ENCODE measurements at regions not wholly inside any gene's neighbourhood (a gene's known extent, or its start where the extent isn't known, plus 50 kb on each side); places are given as distances from the start of the nearest gene placed in this dataset.

DNA sequence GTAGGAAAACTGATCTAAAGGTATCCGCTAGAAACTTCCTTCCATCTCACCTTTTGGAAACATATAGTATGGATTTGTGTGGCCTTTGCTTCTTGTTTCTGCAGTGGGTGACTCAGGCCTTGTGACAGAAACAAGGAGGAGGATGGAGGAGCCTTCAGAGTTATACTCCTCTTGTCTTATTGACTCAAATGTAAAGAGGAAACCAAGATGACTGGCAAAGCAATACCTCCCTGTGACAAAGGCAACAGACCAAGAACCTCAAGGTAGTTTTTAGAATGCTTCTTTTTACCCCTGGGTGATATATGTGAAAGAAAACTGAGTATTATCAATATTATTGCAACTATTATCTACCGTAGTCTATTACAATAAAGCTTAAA, 123.3 kb upstream of the SLIT3 start:
- WGBS (ENCODE audit: extremely low coverage, insufficient coverage, insufficient read length): no CpG with 5 or more reads among the region's 2 CpGs
- H3K27ac ChIP-seq (ENCODE audit: low read depth, low read length): no peak overlapping the region
- H2BK12ac ChIP-seq (ENCODE audit: low read length): no peak overlapping the region
- no peak overlapping the region for H2BK5ac ChIP-seq (ENCODE audit: low read depth, low read length, poor library complexity)
- H4K91ac ChIP-seq (ENCODE audit: low read depth, low read length): no peak overlapping the region
- no peak overlapping the region for H3K18ac ChIP-seq (ENCODE audit: low read length)
- H3K9me3 ChIP-seq (ENCODE audit: insufficient read depth, low read depth, low read length): peaks cover 2% of the 10 kb centered on the region
- H4K8ac ChIP-seq (ENCODE audit: low read depth, low read length): no peak overlapping the region
- DNase-seq: no peak
- no peak overlapping the region for H3K4ac ChIP-seq (ENCODE audit: low read depth, low read length)
- H3K27me3 ChIP-seq (ENCODE audit: insufficient read depth, low read length): no peaks in the 10 kb centered on the region
- no peaks in the 10 kb centered on the region for H3K79me1 ChIP-seq (ENCODE audit: low read length)
- H3K4me1 ChIP-seq (ENCODE audit: control insufficient read depth in 1 of 2, insufficient read depth in 2 of 2, low read length in 2 of 2): peaks cover 0 to 4% of the 10 kb centered on the region in 2 experiments
- no peak overlapping the region for H3K9ac ChIP-seq (ENCODE audit: low read length)
- H3K14ac ChIP-seq (ENCODE audit: low read length): no peak overlapping the region
- H3K79me2 ChIP-seq (ENCODE audit: control insufficient read depth, insufficient read depth, low read length, poor library complexity): no peaks in the 10 kb centered on the region
- no peak overlapping the region for H2AFZ ChIP-seq (ENCODE audit: insufficient read depth, low read length, poor library complexity)
- no peaks in the 10 kb centered on the region for H3K36me3 ChIP-seq (ENCODE audit: control insufficient read depth in 1 of 2, insufficient read depth in 2 of 2, low read length in 2 of 2)
- H3K4me3 ChIP-seq (ENCODE audit: low read depth, low read length): no peak overlapping the region
- no peak overlapping the region for H4K12ac ChIP-seq (ENCODE audit: low read depth, low read length)
- no peak overlapping the region for H2BK120ac ChIP-seq (ENCODE audit: insufficient read depth, low read length, poor library complexity)
- no peak overlapping the region for H3K4me2 ChIP-seq (ENCODE audit: low read length)
- H2AK5ac ChIP-seq (ENCODE audit: low read length): no peak overlapping the region
- no peak overlapping the region for H3K23ac ChIP-seq (ENCODE audit: low read length)

DNA sequence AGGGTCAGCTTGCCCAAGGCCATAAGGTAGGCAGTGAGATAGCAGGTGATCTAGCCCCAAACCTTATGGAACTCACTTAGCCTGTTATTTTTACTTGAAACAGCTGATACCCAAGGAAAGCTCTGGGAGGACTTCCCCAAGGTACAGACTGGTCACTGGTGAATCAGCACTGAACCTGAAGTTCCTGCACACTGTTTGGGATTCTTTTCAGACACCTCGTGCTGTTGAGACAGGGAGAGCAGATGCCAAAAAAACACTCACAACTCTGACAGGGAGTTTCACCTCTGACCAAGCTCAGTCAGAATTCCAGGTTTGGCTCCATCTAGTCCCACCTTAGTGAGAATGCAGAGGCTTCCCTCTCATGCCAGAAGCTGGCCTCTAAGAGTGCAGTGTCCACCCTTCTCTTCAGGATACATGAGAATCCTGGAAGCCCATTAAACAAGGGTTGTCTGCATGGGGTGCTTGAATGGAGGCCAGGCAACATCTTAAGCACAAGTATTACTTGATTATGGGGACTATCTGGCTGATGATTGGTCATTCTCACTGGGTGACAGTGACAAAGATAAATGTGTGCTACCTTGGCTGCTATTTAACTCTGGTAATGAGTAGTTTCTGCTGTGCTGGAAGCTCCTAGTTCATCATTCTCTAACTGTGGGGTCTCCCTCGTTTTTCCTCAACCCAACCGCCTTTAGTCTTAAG, 122.8 kb upstream of the SLIT3 start:
- H3K4me3 ChIP-seq (ENCODE audit: low read depth, low read length): no peak overlapping the region
- peaks cover 2% of the 10 kb centered on the region for H3K9me3 ChIP-seq (ENCODE audit: insufficient read depth, low read depth, low read length)
- no peak overlapping the region for H2AK5ac ChIP-seq (ENCODE audit: low read length)
- H3K9ac ChIP-seq (ENCODE audit: low read length): no peak overlapping the region
- no peak overlapping the region for H3K27ac ChIP-seq (ENCODE audit: low read depth, low read length)
- no peak overlapping the region for H3K14ac ChIP-seq (ENCODE audit: low read length)
- H3K4ac ChIP-seq (ENCODE audit: low read depth, low read length): no peak overlapping the region
- H4K8ac ChIP-seq (ENCODE audit: low read depth, low read length): no peak overlapping the region
- H3K79me1 ChIP-seq (ENCODE audit: low read length): no peaks in the 10 kb centered on the region
- H3K27me3 ChIP-seq (ENCODE audit: insufficient read depth, low read length): no peaks in the 10 kb centered on the region
- DNase-seq: no peak
- H3K18ac ChIP-seq (ENCODE audit: low read length): no peak overlapping the region
- H2AFZ ChIP-seq (ENCODE audit: insufficient read depth, low read length, poor library complexity): no peak overlapping the region
- no peak overlapping the region for H2BK5ac ChIP-seq (ENCODE audit: low read depth, low read length, poor library complexity)
- H3K4me2 ChIP-seq (ENCODE audit: low read length): no peak overlapping the region
- no peak overlapping the region for H4K12ac ChIP-seq (ENCODE audit: low read depth, low read length)
- no CpG with 5 or more reads among the region's 3 CpGs for WGBS (ENCODE audit: extremely low coverage, insufficient coverage, insufficient read length)
- no peaks in the 10 kb centered on the region for H3K79me2 ChIP-seq (ENCODE audit: control insufficient read depth, insufficient read depth, low read length, poor library complexity)
- H4K91ac ChIP-seq (ENCODE audit: low read depth, low read length): no peak overlapping the region
- H3K23ac ChIP-seq (ENCODE audit: low read length): no peak overlapping the region
- H3K4me1 ChIP-seq (ENCODE audit: control insufficient read depth in 1 of 2, insufficient read depth in 2 of 2, low read length in 2 of 2): peaks cover 0 to 4% of the 10 kb centered on the region in 2 experiments
- H2BK120ac ChIP-seq (ENCODE audit: insufficient read depth, low read length, poor library complexity): no peak overlapping the region
- no peaks in the 10 kb centered on the region for H3K36me3 ChIP-seq (ENCODE audit: control insufficient read depth in 1 of 2, insufficient read depth in 2 of 2, low read length in 2 of 2)
- H2BK12ac ChIP-seq (ENCODE audit: low read length): no peak overlapping the region

DNA sequence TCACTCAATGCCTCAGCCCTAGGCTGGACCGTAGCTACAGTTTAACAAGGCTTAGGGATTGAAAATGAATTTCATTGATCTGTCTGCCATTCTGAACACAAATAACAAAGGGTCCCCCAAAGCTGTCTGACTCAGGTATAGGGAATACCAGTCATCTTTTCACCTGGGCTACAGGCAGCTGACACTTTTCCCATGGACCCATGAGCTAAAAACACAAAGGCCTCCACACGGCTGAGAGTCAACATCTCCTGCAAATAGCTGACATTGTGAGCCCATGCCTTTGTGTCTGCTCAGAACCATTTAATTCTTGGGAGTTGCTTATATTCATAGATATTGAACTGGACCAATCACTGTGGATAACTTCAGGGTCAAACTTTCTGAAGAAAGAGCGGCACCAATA, 121.1 kb upstream of the SLIT3 start:
- WGBS (ENCODE audit: extremely low coverage, insufficient coverage, insufficient read length): no CpG with 5 or more reads among the region's 3 CpGs
- no peak overlapping the region for H3K23ac ChIP-seq (ENCODE audit: low read length)
- peaks cover 0 to 4% of the 10 kb centered on the region in 2 experiments for H3K4me1 ChIP-seq (ENCODE audit: control insufficient read depth in 1 of 2, insufficient read depth in 2 of 2, low read length in 2 of 2)
- H3K18ac ChIP-seq (ENCODE audit: low read length): no peak overlapping the region
- no peaks in the 10 kb centered on the region for H3K27me3 ChIP-seq (ENCODE audit: insufficient read depth, low read length)
- H3K27ac ChIP-seq (ENCODE audit: low read depth, low read length): no peak overlapping the region
- H2AFZ ChIP-seq (ENCODE audit: insufficient read depth, low read length, poor library complexity): no peak overlapping the region
- no peaks in the 10 kb centered on the region for H3K36me3 ChIP-seq (ENCODE audit: control insufficient read depth in 1 of 2, insufficient read depth in 2 of 2, low read length in 2 of 2)
- no peak overlapping the region for H2BK5ac ChIP-seq (ENCODE audit: low read depth, low read length, poor library complexity)
- no peak overlapping the region for H2BK12ac ChIP-seq (ENCODE audit: low read length)
- no peak overlapping the region for H3K4me2 ChIP-seq (ENCODE audit: low read length)
- no peak for DNase-seq
- no peak overlapping the region for H3K9ac ChIP-seq (ENCODE audit: low read length)
- no peak overlapping the region for H2AK5ac ChIP-seq (ENCODE audit: low read length)
- no peak overlapping the region for H4K91ac ChIP-seq (ENCODE audit: low read depth, low read length)
- H4K12ac ChIP-seq (ENCODE audit: low read depth, low read length): no peak overlapping the region
- H3K4me3 ChIP-seq (ENCODE audit: low read depth, low read length): no peak overlapping the region
- no peak overlapping the region for H3K14ac ChIP-seq (ENCODE audit: low read length)
- H3K9me3 ChIP-seq (ENCODE audit: insufficient read depth, low read depth, low read length): no peaks in the 10 kb centered on the region
- H3K79me2 ChIP-seq (ENCODE audit: control insufficient read depth, insufficient read depth, low read length, poor library complexity): no peaks in the 10 kb centered on the region
- no peaks in the 10 kb centered on the region for H3K79me1 ChIP-seq (ENCODE audit: low read length)
- no peak overlapping the region for H3K4ac ChIP-seq (ENCODE audit: low read depth, low read length)
- H4K8ac ChIP-seq (ENCODE audit: low read depth, low read length): no peak overlapping the region
- no peak overlapping the region for H2BK120ac ChIP-seq (ENCODE audit: insufficient read depth, low read length, poor library complexity)

DNA sequence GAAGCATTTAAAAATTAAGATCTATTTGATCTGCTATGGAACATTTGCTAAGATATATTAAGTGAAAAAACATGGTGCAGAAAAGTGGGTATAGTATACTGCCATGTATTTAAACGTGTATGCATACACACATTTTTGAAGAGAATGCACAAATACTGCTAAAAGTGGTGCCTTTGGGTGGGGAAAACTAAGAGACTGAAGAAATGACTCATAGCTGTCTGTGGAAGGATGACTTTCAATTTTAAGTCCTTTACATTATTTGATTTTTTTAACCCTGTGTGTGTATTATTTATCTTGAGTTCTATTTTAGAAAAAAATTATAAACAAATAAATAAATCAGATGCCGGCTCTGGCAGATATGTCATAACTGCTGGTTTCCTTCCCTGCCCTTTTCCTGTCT, 120.7 kb upstream of the SLIT3 start:
- no peaks in the 10 kb centered on the region for H3K79me2 ChIP-seq (ENCODE audit: control insufficient read depth, insufficient read depth, low read length, poor library complexity)
- H2BK12ac ChIP-seq (ENCODE audit: low read length): no peak overlapping the region
- DNase-seq: no peak
- H2BK5ac ChIP-seq (ENCODE audit: low read depth, low read length, poor library complexity): no peak overlapping the region
- H2AK5ac ChIP-seq (ENCODE audit: low read length): no peak overlapping the region
- no peak overlapping the region for H3K14ac ChIP-seq (ENCODE audit: low read length)
- no peak overlapping the region for H4K91ac ChIP-seq (ENCODE audit: low read depth, low read length)
- H4K12ac ChIP-seq (ENCODE audit: low read depth, low read length): no peak overlapping the region
- no CpG with 5 or more reads among the region's 2 CpGs for WGBS (ENCODE audit: extremely low coverage, insufficient coverage, insufficient read length)
- H2BK120ac ChIP-seq (ENCODE audit: insufficient read depth, low read length, poor library complexity): no peak overlapping the region
- H3K79me1 ChIP-seq (ENCODE audit: low read length): no peaks in the 10 kb centered on the region
- H3K18ac ChIP-seq (ENCODE audit: low read length): no peak overlapping the region
- H2AFZ ChIP-seq (ENCODE audit: insufficient read depth, low read length, poor library complexity): no peak overlapping the region
- no peak overlapping the region for H3K4me3 ChIP-seq (ENCODE audit: low read depth, low read length)
- H3K9ac ChIP-seq (ENCODE audit: low read length): no peak overlapping the region
- no peak overlapping the region for H3K4me2 ChIP-seq (ENCODE audit: low read length)
- no peaks in the 10 kb centered on the region for H3K36me3 ChIP-seq (ENCODE audit: control insufficient read depth in 1 of 2, insufficient read depth in 2 of 2, low read length in 2 of 2)
- H3K23ac ChIP-seq (ENCODE audit: low read length): no peak overlapping the region
- H3K9me3 ChIP-seq (ENCODE audit: insufficient read depth, low read depth, low read length): no peaks in the 10 kb centered on the region
- H3K27ac ChIP-seq (ENCODE audit: low read depth, low read length): no peak overlapping the region
- H3K27me3 ChIP-seq (ENCODE audit: insufficient read depth, low read length): no peaks in the 10 kb centered on the region
- no peak overlapping the region for H4K8ac ChIP-seq (ENCODE audit: low read depth, low read length)
- H3K4me1 ChIP-seq (ENCODE audit: control insufficient read depth in 1 of 2, insufficient read depth in 2 of 2, low read length in 2 of 2): peaks cover 0 to 4% of the 10 kb centered on the region in 2 experiments
- H3K4ac ChIP-seq (ENCODE audit: low read depth, low read length): no peak overlapping the region
